IMR-90 (cell line): ENCODE measurements at regions not wholly inside any gene's neighbourhood (a gene's known extent, or its start where the extent isn't known, plus 50 kb on each side); places are given as distances from the start of the nearest gene placed in this dataset.

Experiments used
- POLR2A ChIP-seq: IDR thresholded peaks from 2 replicates; pipeline ENCODE4 v1.6.1; 2012; ENCODE audit warnings: mild to moderate bottlenecking, low read depth, low read length
- TF ChIP-seq, protein P1 (sequence below): conservative IDR thresholded peaks from 2 replicates; pipeline ENCODE4 v1.5.1; 2012; ENCODE audit warnings: mild to moderate bottlenecking, low read depth, low read length, improper control_type of control experiment
- TF ChIP-seq, protein P2 (sequence below): fragments of 150-350 bp; IDR thresholded peaks from 2 replicates; pipeline ENCODE4 v1.6.1; 2017; ENCODE audit warnings: mild to moderate bottlenecking, antibody characterized with exemption, low read length, low read depth

DNA sequence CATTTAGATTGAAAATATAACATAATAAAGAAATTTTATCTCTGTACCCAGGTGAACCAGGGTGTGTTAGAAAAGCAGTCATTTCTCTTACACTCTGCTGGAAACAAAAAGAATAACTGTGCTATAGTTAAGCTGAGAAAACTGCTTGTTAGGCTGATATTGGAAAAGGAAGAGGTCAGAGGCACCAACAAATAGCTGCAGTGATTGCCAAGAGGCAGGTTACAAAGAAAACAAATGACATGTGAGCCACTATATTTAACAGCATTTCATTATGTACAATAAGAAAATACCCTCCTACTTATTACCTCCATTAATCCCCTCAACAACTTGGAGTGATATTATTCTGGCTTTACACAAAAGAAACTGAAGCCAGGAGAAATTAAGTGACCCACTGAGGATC, 607.9 kb upstream of the TLE4 start:
- TF ChIP-seq, protein P1, sequence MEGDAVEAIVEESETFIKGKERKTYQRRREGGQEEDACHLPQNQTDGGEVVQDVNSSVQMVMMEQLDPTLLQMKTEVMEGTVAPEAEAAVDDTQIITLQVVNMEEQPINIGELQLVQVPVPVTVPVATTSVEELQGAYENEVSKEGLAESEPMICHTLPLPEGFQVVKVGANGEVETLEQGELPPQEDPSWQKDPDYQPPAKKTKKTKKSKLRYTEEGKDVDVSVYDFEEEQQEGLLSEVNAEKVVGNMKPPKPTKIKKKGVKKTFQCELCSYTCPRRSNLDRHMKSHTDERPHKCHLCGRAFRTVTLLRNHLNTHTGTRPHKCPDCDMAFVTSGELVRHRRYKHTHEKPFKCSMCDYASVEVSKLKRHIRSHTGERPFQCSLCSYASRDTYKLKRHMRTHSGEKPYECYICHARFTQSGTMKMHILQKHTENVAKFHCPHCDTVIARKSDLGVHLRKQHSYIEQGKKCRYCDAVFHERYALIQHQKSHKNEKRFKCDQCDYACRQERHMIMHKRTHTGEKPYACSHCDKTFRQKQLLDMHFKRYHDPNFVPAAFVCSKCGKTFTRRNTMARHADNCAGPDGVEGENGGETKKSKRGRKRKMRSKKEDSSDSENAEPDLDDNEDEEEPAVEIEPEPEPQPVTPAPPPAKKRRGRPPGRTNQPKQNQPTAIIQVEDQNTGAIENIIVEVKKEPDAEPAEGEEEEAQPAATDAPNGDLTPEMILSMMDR = no peak
- TF ChIP-seq, protein P2, sequence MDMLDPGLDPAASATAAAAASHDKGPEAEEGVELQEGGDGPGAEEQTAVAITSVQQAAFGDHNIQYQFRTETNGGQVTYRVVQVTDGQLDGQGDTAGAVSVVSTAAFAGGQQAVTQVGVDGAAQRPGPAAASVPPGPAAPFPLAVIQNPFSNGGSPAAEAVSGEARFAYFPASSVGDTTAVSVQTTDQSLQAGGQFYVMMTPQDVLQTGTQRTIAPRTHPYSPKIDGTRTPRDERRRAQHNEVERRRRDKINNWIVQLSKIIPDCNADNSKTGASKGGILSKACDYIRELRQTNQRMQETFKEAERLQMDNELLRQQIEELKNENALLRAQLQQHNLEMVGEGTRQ = no peak
- no peak for TF ChIP-seq POLR2A
